ENCODE measurements at regions not wholly inside any gene's neighbourhood (a gene's known extent, or its start where the extent isn't known, plus 50 kb on each side); places are given as distances from the start of the nearest gene placed in this dataset.
"Not testable (repeated sequence)": the region's sequence is repeated elsewhere in the genome, so short reads cannot be mapped to it uniquely, and the experiment has no call there.

GRCh38 chr10:71086439-71087080 is 125.8 kb upstream of the UNC5B start:
- H3K4me1 ChIP-seq (ENCODE audit: low read depth, poor library complexity, severe bottlenecking), result no peaks in the 10 kb centered on the region
- no peaks in the 10 kb centered on the region for H3K36me3 ChIP-seq (ENCODE audit: insufficient read depth)
- H3K27ac ChIP-seq, result no peak overlapping the region
- no peaks in the 10 kb centered on the region for H4K20me1 ChIP-seq (ENCODE audit: insufficient read depth)
- no peaks in the 10 kb centered on the region for H3K79me2 ChIP-seq (ENCODE audit: insufficient read depth, low read depth)
- no peak overlapping the region for H3K9ac ChIP-seq
- TF ChIP-seq, protein P1, sequence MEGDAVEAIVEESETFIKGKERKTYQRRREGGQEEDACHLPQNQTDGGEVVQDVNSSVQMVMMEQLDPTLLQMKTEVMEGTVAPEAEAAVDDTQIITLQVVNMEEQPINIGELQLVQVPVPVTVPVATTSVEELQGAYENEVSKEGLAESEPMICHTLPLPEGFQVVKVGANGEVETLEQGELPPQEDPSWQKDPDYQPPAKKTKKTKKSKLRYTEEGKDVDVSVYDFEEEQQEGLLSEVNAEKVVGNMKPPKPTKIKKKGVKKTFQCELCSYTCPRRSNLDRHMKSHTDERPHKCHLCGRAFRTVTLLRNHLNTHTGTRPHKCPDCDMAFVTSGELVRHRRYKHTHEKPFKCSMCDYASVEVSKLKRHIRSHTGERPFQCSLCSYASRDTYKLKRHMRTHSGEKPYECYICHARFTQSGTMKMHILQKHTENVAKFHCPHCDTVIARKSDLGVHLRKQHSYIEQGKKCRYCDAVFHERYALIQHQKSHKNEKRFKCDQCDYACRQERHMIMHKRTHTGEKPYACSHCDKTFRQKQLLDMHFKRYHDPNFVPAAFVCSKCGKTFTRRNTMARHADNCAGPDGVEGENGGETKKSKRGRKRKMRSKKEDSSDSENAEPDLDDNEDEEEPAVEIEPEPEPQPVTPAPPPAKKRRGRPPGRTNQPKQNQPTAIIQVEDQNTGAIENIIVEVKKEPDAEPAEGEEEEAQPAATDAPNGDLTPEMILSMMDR (conservative IDR thresholded peaks at IDR 0.05; ENCODE audit: low read depth, low read length), result no peak
- H3K4me2 ChIP-seq, result no peak overlapping the region
- H3K27me3 ChIP-seq (ENCODE audit: insufficient read depth, low read depth), result no peaks in the 10 kb centered on the region; the same call in 1 of the 2 replicates
- no peak overlapping the region for H2AFZ ChIP-seq (ENCODE audit: low read depth)
- no peak overlapping the region for H3K4me3 ChIP-seq (IDR thresholded peaks at IDR 0.05; ENCODE audit: insufficient read depth, low read depth, low read length)

DNA sequence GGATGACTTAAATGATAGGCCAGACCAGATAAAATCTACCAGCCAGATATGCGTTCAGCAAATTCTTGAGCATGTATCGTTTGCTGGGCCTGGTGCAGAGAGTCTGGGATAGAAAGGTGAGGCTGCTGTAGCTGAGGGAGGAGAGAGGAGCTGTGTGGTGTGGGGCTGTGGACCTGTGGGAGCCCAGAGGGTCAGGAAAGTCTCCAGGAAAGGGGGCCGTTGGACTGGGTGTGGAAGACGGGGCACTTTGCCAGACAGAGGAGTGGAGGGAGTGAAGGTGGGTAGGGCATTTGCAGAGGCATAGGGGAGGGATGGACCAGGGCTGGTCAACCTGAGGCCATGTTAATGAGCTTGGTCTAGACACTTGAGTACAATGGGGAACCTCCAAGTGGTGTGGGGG is 124.7 kb upstream of the UNC5B start:
- no peak overlapping the region for H2AFZ ChIP-seq (ENCODE audit: low read depth)
- H3K27ac ChIP-seq, result no peak overlapping the region
- H3K27me3 ChIP-seq (ENCODE audit: insufficient read depth, low read depth), result no peaks in the 10 kb centered on the region; the same call in 1 of the 2 replicates
- no peaks in the 10 kb centered on the region for H3K4me1 ChIP-seq (ENCODE audit: low read depth, poor library complexity, severe bottlenecking)
- no peak overlapping the region for H3K4me3 ChIP-seq (IDR thresholded peaks at IDR 0.05; ENCODE audit: insufficient read depth, low read depth, low read length)
- no peaks in the 10 kb centered on the region for H3K36me3 ChIP-seq (ENCODE audit: insufficient read depth)
- H3K9ac ChIP-seq, result no peak overlapping the region
- H3K4me2 ChIP-seq, result no peak overlapping the region
- H3K79me2 ChIP-seq (ENCODE audit: insufficient read depth, low read depth), result no peaks in the 10 kb centered on the region
- TF ChIP-seq, protein P1 (conservative IDR thresholded peaks at IDR 0.05; ENCODE audit: low read depth, low read length), result no peak
- no peaks in the 10 kb centered on the region for H4K20me1 ChIP-seq (ENCODE audit: insufficient read depth)

DNA sequence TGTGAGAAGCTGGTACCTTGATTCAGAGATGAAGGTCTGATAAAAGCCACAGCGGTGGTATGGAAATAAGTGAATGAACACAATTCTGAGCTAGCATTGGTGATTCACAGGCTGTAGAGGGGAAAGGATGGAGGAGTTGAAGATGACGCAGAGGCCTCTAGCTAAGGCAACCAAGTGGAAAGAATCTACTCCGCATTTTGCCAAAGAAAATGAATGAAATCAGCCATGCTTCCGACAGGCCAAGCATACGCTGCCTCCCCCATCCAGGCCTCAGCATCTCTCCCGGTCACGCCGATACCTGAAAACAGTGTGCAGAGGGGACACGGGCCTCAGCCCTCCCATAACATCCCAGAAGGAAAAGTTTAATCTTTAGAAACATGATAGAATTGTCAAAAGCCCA is 124.3 kb upstream of the UNC5B start:
- Histone ChIP-seq H3K27me3 (ENCODE audit: insufficient read depth, low read depth) (no peaks in the 10 kb centered on the region; the same call in 1 of the 2 replicates), H3K4me3 (IDR thresholded peaks at IDR 0.05; ENCODE audit: insufficient read depth, low read depth, low read length) (no peak overlapping the region), H4K20me1 (ENCODE audit: insufficient read depth) (no peaks in the 10 kb centered on the region), H3K79me2 (ENCODE audit: insufficient read depth, low read depth) (no peaks in the 10 kb centered on the region), H3K36me3 (ENCODE audit: insufficient read depth) (no peaks in the 10 kb centered on the region), H3K27ac (no peak overlapping the region), H3K4me2 (no peak overlapping the region), H3K9ac (no peak overlapping the region), H2AFZ (ENCODE audit: low read depth) (no peak overlapping the region), H3K4me1 (ENCODE audit: low read depth, poor library complexity, severe bottlenecking) (no peaks in the 10 kb centered on the region)
- TF ChIP-seq, protein P1 (conservative IDR thresholded peaks at IDR 0.05; ENCODE audit: low read depth, low read length), result no peak

DNA sequence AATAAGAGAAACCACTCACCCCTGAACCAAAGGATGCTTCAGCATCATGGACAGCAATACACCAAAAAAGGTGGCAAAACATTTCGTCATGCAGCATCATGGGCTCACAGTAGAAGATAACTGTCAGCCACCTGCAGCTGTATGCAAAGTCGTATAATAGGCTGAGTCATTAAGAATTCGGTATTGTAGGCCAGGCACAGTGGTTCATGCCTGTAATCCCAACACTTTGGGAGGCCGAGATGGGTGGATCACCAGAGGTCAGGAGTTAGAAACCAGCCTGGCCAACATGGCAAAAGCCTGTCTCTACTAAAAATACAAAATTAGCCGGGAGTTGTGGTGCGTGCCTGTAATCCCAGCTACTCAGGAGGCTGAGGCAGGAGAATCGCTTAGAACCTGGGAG is 123.8 kb upstream of the UNC5B start:
- H3K27me3 ChIP-seq (ENCODE audit: insufficient read depth, low read depth); H3K27ac ChIP-seq; H4K20me1 ChIP-seq (ENCODE audit: insufficient read depth); H2AFZ ChIP-seq (ENCODE audit: low read depth); H3K36me3 ChIP-seq (ENCODE audit: insufficient read depth); H3K9ac ChIP-seq; H3K79me2 ChIP-seq (ENCODE audit: insufficient read depth, low read depth); H3K4me2 ChIP-seq; H3K4me3 ChIP-seq (IDR thresholded peaks at IDR 0.05; ENCODE audit: insufficient read depth, low read depth, low read length); H3K4me1 ChIP-seq (ENCODE audit: low read depth, poor library complexity, severe bottlenecking): not testable (repeated sequence)

- H3K36me3 ChIP-seq (ENCODE audit: insufficient read depth), result no peaks in the 10 kb centered on the region
- H3K27ac ChIP-seq, result no peak overlapping the region
- H3K79me2 ChIP-seq (ENCODE audit: insufficient read depth, low read depth), result no peaks in the 10 kb centered on the region
- H3K4me2 ChIP-seq, result no peak overlapping the region
- H3K4me1 ChIP-seq (ENCODE audit: low read depth, poor library complexity, severe bottlenecking), result no peaks in the 10 kb centered on the region
- no peaks in the 10 kb centered on the region for H4K20me1 ChIP-seq (ENCODE audit: insufficient read depth)
- H3K9ac ChIP-seq, result no peak overlapping the region
- H3K4me3 ChIP-seq (IDR thresholded peaks at IDR 0.05; ENCODE audit: insufficient read depth, low read depth, low read length), result no peak overlapping the region
- no peaks in the 10 kb centered on the region for H3K27me3 ChIP-seq (ENCODE audit: insufficient read depth, low read depth)
- TF ChIP-seq, protein P1 (conservative IDR thresholded peaks at IDR 0.05; ENCODE audit: low read depth, low read length), result no peak
- H2AFZ ChIP-seq (ENCODE audit: low read depth), result no peak overlapping the region
These were observed 123.2 kb upstream of the UNC5B start for GRCh38 chr10:71089162-71089561.

Measured in KMS-11 (cell line).